Caco-2 (cell line): ENCODE measurements at regions not wholly inside any gene's neighbourhood (a gene's known extent, or its start where the extent isn't known, plus 50 kb on each side); places are given as distances from the start of the nearest gene placed in this dataset.

ENCODE experiments used
- BruUV-seq: library from RNA; stranded (reverse); fragments of 400-500 nt; replicated peaks from 2 replicates; lab custom pipeline; 2021; lab: Mats Ljungman, UMichigan
- CTCF ChIA-PET: fragments of 300-600 bp; sonication (Branson Sonifier 250); formaldehyde crosslinking; loops from one replicate; lab custom pipeline; 2022; ENCODE audit warnings: antibody characterized with exemption; lab: Charles Lee
- POLR2A ChIA-PET: fragments of 300-600 bp; sonication (Branson Sonifier 250); formaldehyde crosslinking; loops from one replicate; lab custom pipeline; 2022; ENCODE audit warnings: antibody characterized with exemption; lab: Charles Lee
- DNase-seq, 2 experiments: peaks; one replicate each; pipeline versions ENCODE4 v3.0.0 to v3.0.0-alpha.2; 2020 to 2022
- H3K27me3 ChIP-seq: replicated peaks from 2 replicates; pipeline ENCODE4 v1.6.0; 2011; ENCODE audit warnings: low read length; ENCODE audit not compliant: control insufficient read depth, insufficient read depth
- H3K36me3 ChIP-seq: 2 replicates; pipeline ENCODE4 v1.5.1; 2011; ENCODE audit warnings: low read length; ENCODE audit not compliant: control insufficient read depth, insufficient read depth
- H3K4me1 ChIP-seq: fragments of 250-450 bp; sonication (Bioruptor Pico); 2 replicates; pipeline ENCODE4 v1.5.1; 2020; ENCODE audit warnings: mild to moderate bottlenecking
- H3K4me3 ChIP-seq: 2 replicates; pipeline ENCODE4 v1.5.1; 2011; ENCODE audit warnings: low read depth, mild to moderate bottlenecking, control low read depth, low read length
- H3K9me3 ChIP-seq: fragments of 250-450 bp; sonication (Bioruptor Pico); 2 replicates; pipeline ENCODE4 v1.5.1; 2020; ENCODE audit warnings: mild to moderate bottlenecking, moderate library complexity
- H3K27ac Mint-ChIP-seq: one replicate; pipeline ENCODE4 v1.8.0; 2022; ENCODE audit warnings: mixed read lengths; ENCODE audit not compliant: unreplicated experiment
- H3K27me3 Mint-ChIP-seq: one replicate; pipeline ENCODE4 v1.8.0; 2022; ENCODE audit warnings: mixed read lengths; ENCODE audit not compliant: insufficient read depth, unreplicated experiment
- H3K36me3 Mint-ChIP-seq: one replicate; pipeline ENCODE4 v1.8.0; 2022; ENCODE audit warnings: mild to moderate bottlenecking, mixed read lengths; ENCODE audit not compliant: insufficient read depth, unreplicated experiment
- H3K4me1 Mint-ChIP-seq: one replicate; pipeline ENCODE4 v1.8.0; 2022; ENCODE audit warnings: low read depth, mixed read lengths; ENCODE audit not compliant: unreplicated experiment
- H3K4me3 Mint-ChIP-seq: one replicate; pipeline ENCODE4 v1.8.0; 2022; ENCODE audit warnings: mild to moderate bottlenecking, moderate library complexity, mixed read lengths; ENCODE audit not compliant: unreplicated experiment
- H3K9me3 Mint-ChIP-seq: one replicate; pipeline ENCODE4 v1.8.0; 2022; ENCODE audit warnings: mixed read lengths; ENCODE audit not compliant: unreplicated experiment
- intact Hi-C: fragments of 100-400 bp; cut with micrococcal nuclease; formaldehyde crosslinking; loops from one replicate; pipeline ENCODE4 v1.10.0; 2022; ENCODE audit not compliant: unreplicated experiment
- TF ChIP-seq, protein P1 (sequence below), 2 experiments: fragments of 200-600 bp in 1 of 2; IDR thresholded peaks; 1 replicate in 1 of 2; 2 replicates in 1 of 2; pipeline versions ENCODE4 v1.5.1 to v1.8.0; 2011 to 2022; ENCODE audit warnings: antibody characterized with exemption in 1 of 2, control low read depth in 1 of 2, inconsistent platforms in 1 of 2, low read depth in 1 of 2, low read length in 1 of 2, mild to moderate bottlenecking in 1 of 2, moderate library complexity in 1 of 2; ENCODE audit not compliant: insufficient read depth in 1 of 2, severe bottlenecking in 1 of 2, unreplicated experiment in 1 of 2

DNA sequence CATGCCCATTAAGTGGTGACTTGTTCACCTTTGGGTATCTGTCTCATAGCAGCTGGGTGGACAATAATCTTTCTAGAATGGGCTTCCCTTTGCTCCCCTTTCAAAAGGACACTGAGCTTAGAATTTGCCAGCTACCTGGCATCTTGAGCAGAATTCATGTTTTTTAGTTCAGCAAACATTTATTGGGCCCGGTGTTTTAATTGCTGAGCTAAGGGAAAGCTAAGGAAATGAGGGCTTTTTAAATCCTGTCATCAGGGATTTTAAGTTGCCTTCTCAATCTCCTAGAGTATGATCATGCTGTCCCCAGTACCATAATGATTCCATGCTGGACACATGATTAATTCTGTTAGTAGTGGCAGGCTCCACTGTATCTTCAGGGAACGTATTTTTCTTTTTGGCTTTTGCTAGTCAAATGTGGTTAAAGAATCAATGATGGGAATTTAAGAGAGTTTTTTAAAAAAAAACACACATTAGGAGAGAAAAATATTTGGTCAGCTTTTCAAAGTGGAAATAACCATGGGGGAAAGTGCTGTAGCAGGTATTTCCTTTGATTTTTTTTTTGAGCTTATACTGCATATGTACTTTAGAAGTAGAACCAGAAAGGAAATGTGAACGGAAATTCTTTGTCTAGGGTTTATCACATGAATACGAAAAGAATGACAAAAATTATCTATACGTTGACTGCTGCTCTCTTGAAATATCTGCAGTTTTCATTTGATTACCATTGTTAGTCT lies 208.9 kb downstream of the CLCN4 start:
- TF ChIP-seq, protein P1, sequence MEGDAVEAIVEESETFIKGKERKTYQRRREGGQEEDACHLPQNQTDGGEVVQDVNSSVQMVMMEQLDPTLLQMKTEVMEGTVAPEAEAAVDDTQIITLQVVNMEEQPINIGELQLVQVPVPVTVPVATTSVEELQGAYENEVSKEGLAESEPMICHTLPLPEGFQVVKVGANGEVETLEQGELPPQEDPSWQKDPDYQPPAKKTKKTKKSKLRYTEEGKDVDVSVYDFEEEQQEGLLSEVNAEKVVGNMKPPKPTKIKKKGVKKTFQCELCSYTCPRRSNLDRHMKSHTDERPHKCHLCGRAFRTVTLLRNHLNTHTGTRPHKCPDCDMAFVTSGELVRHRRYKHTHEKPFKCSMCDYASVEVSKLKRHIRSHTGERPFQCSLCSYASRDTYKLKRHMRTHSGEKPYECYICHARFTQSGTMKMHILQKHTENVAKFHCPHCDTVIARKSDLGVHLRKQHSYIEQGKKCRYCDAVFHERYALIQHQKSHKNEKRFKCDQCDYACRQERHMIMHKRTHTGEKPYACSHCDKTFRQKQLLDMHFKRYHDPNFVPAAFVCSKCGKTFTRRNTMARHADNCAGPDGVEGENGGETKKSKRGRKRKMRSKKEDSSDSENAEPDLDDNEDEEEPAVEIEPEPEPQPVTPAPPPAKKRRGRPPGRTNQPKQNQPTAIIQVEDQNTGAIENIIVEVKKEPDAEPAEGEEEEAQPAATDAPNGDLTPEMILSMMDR (IDR thresholded peaks at IDR 0.05; ENCODE audit: insufficient read depth in 1 of 2, low read depth in 1 of 2, low read length in 1 of 2, severe bottlenecking in 1 of 2, unreplicated experiment in 1 of 2): no peak
- no peaks in the 10 kb centered on the region for H3K9me3 Mint-ChIP-seq
- Histone ChIP-seq H3K4me1 (no peaks in the 10 kb centered on the region), H3K27me3 (no peaks in the 10 kb centered on the region), H3K36me3 (no peaks in the 10 kb centered on the region), H3K9me3 (no peaks in the 10 kb centered on the region), H3K4me3 (no peak overlapping the region)
- no TSS peak for BruUV-seq
- no peak overlapping the region for H3K27ac Mint-ChIP-seq
- H3K27me3 Mint-ChIP-seq: peaks cover 3% of the 10 kb centered on the region
- CTCF ChIA-PET: no interaction called here
- intact Hi-C loops: no loop called here
- POLR2A ChIA-PET: no interaction called here
- H3K36me3 Mint-ChIP-seq: no peaks in the 10 kb centered on the region
- H3K4me3 Mint-ChIP-seq: no peak overlapping the region
- no peaks in the 10 kb centered on the region for H3K4me1 Mint-ChIP-seq
- DNase-seq: no peak

DNA sequence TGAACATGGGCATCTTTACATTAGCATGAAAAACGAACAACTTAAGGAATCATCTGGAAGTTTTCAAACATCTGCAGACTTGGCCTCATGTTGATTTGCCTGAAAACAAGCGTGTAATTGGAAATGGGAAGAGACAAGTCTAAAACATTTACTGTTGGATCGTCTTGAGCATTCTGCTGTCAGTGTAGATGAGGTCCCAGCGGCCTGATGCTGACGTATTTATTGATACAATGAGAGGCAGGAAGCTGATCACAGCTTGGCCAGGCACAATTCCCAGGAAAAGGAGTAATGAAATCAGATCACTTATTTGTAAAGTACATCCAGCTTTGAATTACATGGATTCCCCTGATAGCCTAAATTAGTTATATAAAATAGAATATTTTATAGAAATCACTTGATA lies 210.6 kb downstream of the CLCN4 start:
- TF ChIP-seq, protein P1 (IDR thresholded peaks at IDR 0.05; ENCODE audit: insufficient read depth in 1 of 2, low read depth in 1 of 2, low read length in 1 of 2, severe bottlenecking in 1 of 2, unreplicated experiment in 1 of 2): no peak
- no peaks in the 10 kb centered on the region for H3K4me1 Mint-ChIP-seq
- Histone ChIP-seq H3K4me1 (no peaks in the 10 kb centered on the region), H3K36me3 (no peaks in the 10 kb centered on the region), H3K9me3 (no peaks in the 10 kb centered on the region), H3K27me3 (no peaks in the 10 kb centered on the region), H3K4me3 (no peak overlapping the region)
- H3K27ac Mint-ChIP-seq: no peak overlapping the region
- no TSS peak for BruUV-seq
- H3K27me3 Mint-ChIP-seq: peaks cover 3% of the 10 kb centered on the region
- intact Hi-C loops: no loop called here
- no peak overlapping the region for H3K4me3 Mint-ChIP-seq
- H3K36me3 Mint-ChIP-seq: no peaks in the 10 kb centered on the region
- POLR2A ChIA-PET: no interaction called here
- DNase-seq: no peak
- CTCF ChIA-PET: no interaction called here
- no peaks in the 10 kb centered on the region for H3K9me3 Mint-ChIP-seq

GRCh38 chrX:10370976-10371375 lies 214.2 kb downstream of the CLCN4 start:
- intact Hi-C loops: no loop called here
- H3K27me3 Mint-ChIP-seq: peaks cover 3% of the 10 kb centered on the region
- POLR2A ChIA-PET: no interaction called here

More at GRCh38 chrX:10370976-10371375, 214.2 kb downstream of the CLCN4 start:
- CTCF ChIA-PET: no interaction called here
- no peaks in the 10 kb centered on the region for H3K4me1 Mint-ChIP-seq
- H3K4me3 ChIP-seq: no peak overlapping the region
- no TSS peak for BruUV-seq
- no peak for DNase-seq
- no peaks in the 10 kb centered on the region for H3K27me3 ChIP-seq
- no peaks in the 10 kb centered on the region for H3K9me3 Mint-ChIP-seq
- no peak overlapping the region for H3K4me3 Mint-ChIP-seq
- H3K27ac Mint-ChIP-seq: no peak overlapping the region
- no peaks in the 10 kb centered on the region for H3K36me3 ChIP-seq
- no peaks in the 10 kb centered on the region for H3K36me3 Mint-ChIP-seq
- TF ChIP-seq, protein P1 (IDR thresholded peaks at IDR 0.05; ENCODE audit: insufficient read depth in 1 of 2, low read depth in 1 of 2, low read length in 1 of 2, severe bottlenecking in 1 of 2, unreplicated experiment in 1 of 2): no peak
- no peaks in the 10 kb centered on the region for H3K4me1 ChIP-seq
- H3K9me3 ChIP-seq: no peaks in the 10 kb centered on the region
